ENCODE measurements at regions not wholly inside any gene's neighbourhood (a gene's known extent, or its start where the extent isn't known, plus 50 kb on each side); places are given as distances from the start of the nearest gene placed in this dataset.
A peak's percentile ranks its signal among the peaks of the same experiment; 100 is the strongest.
"Not testable (repeated sequence)": the region's sequence is repeated elsewhere in the genome, so short reads cannot be mapped to it uniquely, and the experiment has no call there.

DNA sequence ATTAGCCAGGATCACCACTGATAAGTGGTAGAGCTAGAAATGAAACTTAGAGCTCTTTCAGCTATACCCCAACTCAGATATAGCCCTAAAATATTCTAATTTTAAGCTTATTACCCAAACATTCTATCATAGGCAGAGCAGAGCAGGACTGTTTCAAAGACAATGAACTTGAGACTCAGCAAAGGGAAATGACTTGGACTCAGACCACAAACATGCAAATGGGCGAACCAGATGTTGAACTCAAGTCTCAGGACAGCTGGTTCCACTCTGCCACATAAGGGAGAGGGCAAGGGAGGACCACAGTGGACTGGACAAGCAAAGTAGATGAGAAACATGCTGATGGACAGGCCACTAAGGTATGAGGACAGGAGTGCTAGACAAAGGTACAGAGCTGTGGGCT, 315.3 kb downstream of the OMA1 start:
- WGBS, 10 experiments: 0 to 100% (median 100%) methylated on average over 1 of the region's 1 CpG; no CpG with 5 or more reads in 5 of the 10 experiments
- ATAC-seq (replicated peaks in 6 of 8): peak in 2 of 8 experiments; percentile 87 to 90
- no peak overlapping the region for H3K4me3 ChIP-seq
- in situ Hi-C loops (cut with MboI; ENCODE audit: low pct_unique_long_range_greater_than_20kb in 2 of 9, low sequenced_read_pairs in 9 of 9, unreplicated experiment in 9 of 9): no loop called here
- no peak overlapping the region for H3K27ac ChIP-seq
- H3K4me1 ChIP-seq (replicated peaks in 1 of 2): peaks cover 2 to 15% of the 10 kb centered on the region in 2 donors

- Histone ChIP-seq H3K27ac (no peak overlapping the region), H3K4me1 (replicated peaks in 1 of 2) (peaks cover 2 to 29% of the 10 kb centered on the region in 2 donors), H3K4me3 (no peak overlapping the region)
- in situ Hi-C loops (cut with MboI; ENCODE audit: low pct_unique_long_range_greater_than_20kb in 2 of 9, low sequenced_read_pairs in 9 of 9, unreplicated experiment in 9 of 9): no loop called here
- WGBS, 10 experiments: 40 to 91% (median 85%) methylated on average over 1 to 3 of the region's 3 CpGs; no CpG with 5 or more reads in 4 of the 10 experiments
- peak in 3 of 8 experiments; percentile 55 to 72 (median 67) for ATAC-seq (replicated peaks in 6 of 8)
Observed at GRCh38 chr1:58227604-58228003, 318.9 kb downstream of the OMA1 start.

DNA sequence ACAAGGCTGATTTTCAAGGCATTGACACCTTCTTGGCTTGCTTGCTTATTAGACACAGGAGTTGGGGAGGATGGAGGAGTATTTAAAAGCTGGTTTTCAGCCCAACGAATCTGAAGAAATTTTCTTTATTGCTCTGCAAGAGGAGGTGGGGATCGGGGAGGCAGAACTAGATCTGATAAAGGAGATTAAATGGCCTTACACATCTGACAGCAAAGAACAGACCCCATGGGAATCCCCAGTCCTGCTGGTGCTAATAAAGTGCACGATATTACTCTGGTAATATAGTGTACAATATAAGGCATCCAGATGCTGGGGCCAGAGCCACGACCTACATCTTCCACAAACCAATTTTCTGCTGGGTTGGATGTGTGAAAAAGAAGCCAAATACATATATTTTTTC, 323.0 kb downstream of the OMA1 start:
- Histone ChIP-seq H3K4me3 (no peak overlapping the region), H3K4me1 (replicated peaks in 1 of 2) (peaks cover 6 to 41% of the 10 kb centered on the region in 2 donors), H3K27ac (peak overlapping the region in 1 of 2 donors; percentile 3)
- WGBS, 10 experiments: 0 to 83% (median 50%) methylated on average over 2 to 4 of the region's 4 CpGs; no CpG with 5 or more reads in 4 of the 10 experiments
- ATAC-seq (replicated peaks in 6 of 8): peak in 3 of 8 experiments; percentile 55 to 65 (median 65)
- in situ Hi-C loops (cut with MboI; ENCODE audit: low pct_unique_long_range_greater_than_20kb in 2 of 9, low sequenced_read_pairs in 9 of 9, unreplicated experiment in 9 of 9): no loop called here

DNA sequence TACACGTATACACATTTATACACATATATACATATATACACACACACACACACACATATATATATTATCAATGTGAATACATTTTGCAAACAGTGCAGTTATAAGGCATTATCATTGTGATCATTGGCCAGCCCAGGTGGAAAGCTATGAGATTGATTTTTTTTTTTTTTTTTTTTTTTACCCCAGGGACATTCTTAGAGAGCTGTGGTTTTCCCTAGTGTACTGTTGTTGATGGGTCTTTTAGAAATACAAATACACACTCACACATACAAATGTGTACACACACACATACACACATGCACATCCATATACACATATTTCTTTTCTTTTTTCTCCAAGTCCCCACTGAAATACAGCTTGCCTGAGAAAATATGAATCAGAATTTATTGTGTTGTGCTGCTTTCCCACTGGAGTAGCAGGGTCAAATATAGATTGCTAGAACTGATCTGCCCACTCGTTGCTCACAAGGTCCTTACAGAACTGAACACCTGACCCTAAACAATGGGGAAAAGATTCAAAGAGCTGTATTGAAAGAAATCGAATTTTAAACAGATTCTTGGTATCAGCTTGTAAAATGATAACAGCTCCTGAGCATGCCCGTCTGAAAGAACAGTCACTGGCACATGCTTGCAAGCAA, 325.6 kb downstream of the OMA1 start:
- in situ Hi-C loops (cut with MboI; ENCODE audit: low pct_unique_long_range_greater_than_20kb in 2 of 9, low sequenced_read_pairs in 9 of 9, unreplicated experiment in 9 of 9): no loop called here
- H3K4me3 ChIP-seq: no peak overlapping the region
- peak overlapping the region; percentile 9 to 31 for H3K27ac ChIP-seq
- 0 to 65% (median 40%) methylated on average over 2 to 4 of the region's 4 CpGs; no CpG with 5 or more reads in 3 of the 10 experiments for WGBS, 10 experiments
- H3K4me1 ChIP-seq (replicated peaks in 1 of 2): peaks cover 6 to 29% of the 10 kb centered on the region in 2 donors
- ATAC-seq (replicated peaks in 6 of 8): peak in 5 of 8 experiments; percentile 14 to 82 (median 64)

DNA sequence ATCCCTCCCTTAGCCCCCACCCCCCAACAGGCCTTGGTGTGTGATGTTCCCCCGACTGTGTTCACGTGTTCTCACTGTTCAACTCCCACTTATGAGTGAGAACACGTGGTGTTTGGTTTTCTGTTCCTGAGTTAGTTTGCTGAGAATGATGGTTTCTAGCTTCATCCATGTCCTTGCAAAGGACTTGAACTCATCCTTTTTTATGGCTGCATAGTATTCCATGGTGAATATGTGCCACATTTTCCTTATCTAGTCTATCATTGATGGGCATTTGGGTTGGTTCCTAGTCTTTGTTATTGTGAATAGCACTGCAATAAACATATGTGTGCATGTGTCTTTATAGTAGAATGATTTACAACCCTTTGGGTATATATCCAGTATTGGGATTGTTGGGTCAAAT, 330.4 kb downstream of the OMA1 start:
- H3K4me1 ChIP-seq (replicated peaks in 1 of 2): peaks cover 3 to 23% of the 10 kb centered on the region in 2 donors
- in situ Hi-C loops (cut with MboI; ENCODE audit: low pct_unique_long_range_greater_than_20kb in 2 of 9, low sequenced_read_pairs in 9 of 9, unreplicated experiment in 9 of 9); H3K4me3 ChIP-seq; ATAC-seq (replicated peaks in 6 of 8); H3K27ac ChIP-seq: not testable (repeated sequence)
- WGBS, 10 experiments: 80 to 100% methylated on average over 1 of the region's 3 CpGs; no CpG with 5 or more reads in 8 of the 10 experiments

DNA sequence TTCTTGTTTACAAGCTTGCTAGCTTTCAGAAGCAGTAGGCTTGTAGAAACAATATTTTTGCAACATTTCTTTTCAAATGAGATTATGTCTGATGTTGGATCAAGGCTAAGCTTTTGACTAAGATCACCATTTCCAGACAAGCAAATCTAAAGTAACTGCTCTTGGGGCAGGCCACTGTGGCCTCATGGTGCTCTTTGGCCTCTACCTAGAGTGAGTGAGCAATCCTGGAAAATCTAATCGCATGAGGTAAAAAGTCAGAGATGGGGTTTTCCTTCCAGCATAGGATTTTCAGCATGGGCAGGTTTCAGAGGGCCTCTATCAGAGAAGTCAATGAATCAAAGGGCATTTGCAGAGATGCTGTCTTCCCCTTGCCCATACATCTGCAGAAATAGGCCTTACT, 331.9 kb downstream of the OMA1 start:
- peaks cover 0 to 14% of the 10 kb centered on the region in 2 donors for H3K4me1 ChIP-seq (replicated peaks in 1 of 2)
- peak in 1 of 8 experiments; percentile 16 for ATAC-seq (replicated peaks in 6 of 8)
- 0 to 100% (median 93%) methylated on average over 1 of the region's 1 CpG; no CpG with 5 or more reads in 1 of the 10 experiments for WGBS, 10 experiments
- in situ Hi-C loops (cut with MboI; ENCODE audit: low pct_unique_long_range_greater_than_20kb in 2 of 9, low sequenced_read_pairs in 9 of 9, unreplicated experiment in 9 of 9): no loop called here
- H3K27ac ChIP-seq: no peak overlapping the region
- no peak overlapping the region for H3K4me3 ChIP-seq

GRCh38 chr1:58211869-58212268, 334.7 kb downstream of the OMA1 start:
- no peak for ATAC-seq (replicated peaks in 6 of 8)
- no peak overlapping the region for H3K4me3 ChIP-seq
- no peak overlapping the region for H3K27ac ChIP-seq
- in situ Hi-C loops (cut with MboI; ENCODE audit: low pct_unique_long_range_greater_than_20kb in 2 of 9, low sequenced_read_pairs in 9 of 9, unreplicated experiment in 9 of 9): no loop called here
- WGBS, 10 experiments: 0 to 100% (median 45%) methylated on average over 1 to 3 of the region's 3 CpGs; no CpG with 5 or more reads in 2 of the 10 experiments
- H3K4me1 ChIP-seq (replicated peaks in 1 of 2): peaks cover 0 to 14% of the 10 kb centered on the region in 2 donors

DNA sequence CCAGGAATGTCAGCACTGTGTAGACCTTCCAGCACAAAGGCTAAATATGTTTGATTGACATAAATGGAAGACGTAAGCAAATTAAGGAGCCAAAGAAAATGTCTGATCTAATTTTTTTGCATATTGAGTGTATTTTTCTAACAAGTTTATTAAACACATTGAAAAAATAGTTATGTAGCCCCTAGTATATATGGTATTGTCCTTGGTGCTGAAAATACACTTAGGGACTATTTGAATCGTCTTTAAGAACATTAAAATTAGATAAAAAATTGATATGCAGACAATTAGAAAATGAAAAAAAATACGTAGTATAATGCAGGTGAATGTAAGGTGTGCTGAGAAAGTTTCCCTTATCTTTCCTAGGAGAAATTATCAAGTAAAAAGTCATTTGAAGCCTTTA, 337.0 kb downstream of the OMA1 start:
- 21 to 91% (median 67%) methylated on average over 2 to 3 of the region's 3 CpGs for WGBS, 10 experiments
- Histone ChIP-seq H3K27ac (no peak overlapping the region), H3K4me3 (no peak overlapping the region), H3K4me1 (replicated peaks in 1 of 2) (peaks cover 0 to 9% of the 10 kb centered on the region in 2 donors)
- ATAC-seq (replicated peaks in 6 of 8): no peak
- in situ Hi-C loops (cut with MboI; ENCODE audit: low pct_unique_long_range_greater_than_20kb in 2 of 9, low sequenced_read_pairs in 9 of 9, unreplicated experiment in 9 of 9): no loop called here

- peaks cover 0 to 17% of the 10 kb centered on the region in 2 donors for H3K4me1 ChIP-seq (replicated peaks in 1 of 2)
- 70 to 100% (median 85%) methylated on average over 1 of the region's 1 CpG; no CpG with 5 or more reads in 6 of the 10 experiments for WGBS, 10 experiments
- no peak overlapping the region for H3K4me3 ChIP-seq
- no peak overlapping the region for H3K27ac ChIP-seq
- ATAC-seq (replicated peaks in 6 of 8): no peak
- in situ Hi-C loops (cut with MboI; ENCODE audit: low pct_unique_long_range_greater_than_20kb in 2 of 9, low sequenced_read_pairs in 9 of 9, unreplicated experiment in 9 of 9): no loop called here
Observed at GRCh38 chr1:58206749-58207148, 339.8 kb downstream of the OMA1 start.

DNA sequence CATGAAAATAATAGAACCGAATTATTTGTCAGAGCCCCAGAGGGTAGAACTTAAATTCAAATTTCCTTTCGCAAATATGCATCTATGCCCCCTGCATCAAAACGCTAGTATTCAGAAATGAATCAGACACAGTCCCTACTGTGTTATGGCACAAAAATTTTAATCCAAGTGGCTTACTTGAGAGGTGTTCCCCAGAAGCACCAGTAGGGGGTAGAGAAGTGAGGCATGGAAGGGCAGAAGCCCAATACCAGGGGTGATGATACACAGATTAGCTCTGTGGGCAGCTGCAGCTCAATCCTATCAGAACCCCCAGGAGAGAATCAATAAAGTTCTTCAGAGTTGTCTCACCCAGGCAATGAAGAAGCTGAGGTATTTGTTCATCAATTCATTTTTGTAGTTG, 342.2 kb downstream of the OMA1 start:
- in situ Hi-C loops (cut with MboI; ENCODE audit: low pct_unique_long_range_greater_than_20kb in 2 of 9, low sequenced_read_pairs in 9 of 9, unreplicated experiment in 9 of 9): no loop called here
- 9 to 97% (median 50%) methylated on average over 1 to 3 of the region's 3 CpGs; no CpG with 5 or more reads in 2 of the 10 experiments for WGBS, 10 experiments
- H3K27ac ChIP-seq: no peak overlapping the region
- H3K4me1 ChIP-seq (replicated peaks in 1 of 2): peaks cover 0 to 11% of the 10 kb centered on the region in 2 donors
- no peak overlapping the region for H3K4me3 ChIP-seq
- ATAC-seq (replicated peaks in 6 of 8): peak in 1 of 8 experiments; percentile 31

- H3K4me1 ChIP-seq (replicated peaks in 1 of 2): peaks cover 0 to 11% of the 10 kb centered on the region in 2 donors
- in situ Hi-C loops (cut with MboI; ENCODE audit: low pct_unique_long_range_greater_than_20kb in 2 of 9, low sequenced_read_pairs in 9 of 9, unreplicated experiment in 9 of 9): no loop called here
Observed at GRCh38 chr1:58201492-58202106, 344.9 kb downstream of the OMA1 start.

DNA sequence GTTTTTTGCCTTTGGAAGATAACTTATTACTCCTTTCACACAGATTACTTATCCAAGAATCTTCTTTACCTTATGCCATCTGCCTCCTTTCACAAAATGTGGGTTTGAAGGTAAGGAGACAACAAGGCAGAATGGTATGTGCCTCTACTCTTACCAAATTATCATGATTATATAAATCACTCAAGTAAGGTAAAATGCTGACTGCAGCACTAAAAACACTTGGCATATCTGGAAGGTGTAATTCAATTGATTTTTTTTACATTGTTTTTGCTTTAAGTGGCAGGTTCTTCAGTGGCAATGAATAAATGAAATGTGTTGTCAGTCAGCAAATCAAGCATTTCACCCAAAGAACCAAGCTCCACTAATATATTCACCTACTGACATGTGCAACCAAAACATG, 346.1 kb downstream of the OMA1 start:
- Histone ChIP-seq H3K27ac (no peak overlapping the region), H3K4me1 (replicated peaks in 1 of 2) (peaks cover 0 to 11% of the 10 kb centered on the region in 2 donors), H3K4me3 (no peak overlapping the region)
- in situ Hi-C loops (cut with MboI; ENCODE audit: low pct_unique_long_range_greater_than_20kb in 2 of 9, low sequenced_read_pairs in 9 of 9, unreplicated experiment in 9 of 9): no loop called here
- no peak for ATAC-seq (replicated peaks in 6 of 8)

More at GRCh38 chr1:58201492-58202106, 344.9 kb downstream of the OMA1 start:
- WGBS, 10 experiments: 6 to 100% (median 83%) methylated on average over 1 to 2 of the region's 2 CpGs; no CpG with 5 or more reads in 1 of the 10 experiments
- ATAC-seq (replicated peaks in 6 of 8): no peak
- Histone ChIP-seq H3K27ac (no peak overlapping the region), H3K4me3 (no peak overlapping the region)

GRCh38 chr1:58197811-58198210, 348.7 kb downstream of the OMA1 start:
- no peak for ATAC-seq (replicated peaks in 6 of 8)
- H3K27ac ChIP-seq: no peak overlapping the region
- H3K4me1 ChIP-seq (replicated peaks in 1 of 2): peaks cover 0 to 7% of the 10 kb centered on the region in 2 donors
- H3K4me3 ChIP-seq: no peak overlapping the region
- in situ Hi-C loops (cut with MboI; ENCODE audit: low pct_unique_long_range_greater_than_20kb in 2 of 9, low sequenced_read_pairs in 9 of 9, unreplicated experiment in 9 of 9): no loop called here
- 0 to 100% (median 90%) methylated on average over 1 of the region's 1 CpG; no CpG with 5 or more reads in 4 of the 10 experiments for WGBS, 10 experiments

All from motor neuron (in vitro differentiated cells).